Skeletal muscle cell (primary cell): ENCODE measurements at regions not wholly inside any gene's neighbourhood (a gene's known extent, or its start where the extent isn't known, plus 50 kb on each side); places are given as distances from the start of the nearest gene placed in this dataset.
A peak's percentile ranks its signal among the peaks of the same experiment; 100 is the strongest.

ENCODE experiments used
- DNase-seq: peaks from one replicate; pipeline ENCODE4 v3.0.0-alpha.2; 2010; ENCODE audit warnings: low read depth
- H3K4me3 ChIP-seq: 2 replicates; pipeline ENCODE4 v1.5.1; 2011; ENCODE audit warnings: low read depth, mild to moderate bottlenecking, control low read depth, low read length, moderate library complexity

DNA sequence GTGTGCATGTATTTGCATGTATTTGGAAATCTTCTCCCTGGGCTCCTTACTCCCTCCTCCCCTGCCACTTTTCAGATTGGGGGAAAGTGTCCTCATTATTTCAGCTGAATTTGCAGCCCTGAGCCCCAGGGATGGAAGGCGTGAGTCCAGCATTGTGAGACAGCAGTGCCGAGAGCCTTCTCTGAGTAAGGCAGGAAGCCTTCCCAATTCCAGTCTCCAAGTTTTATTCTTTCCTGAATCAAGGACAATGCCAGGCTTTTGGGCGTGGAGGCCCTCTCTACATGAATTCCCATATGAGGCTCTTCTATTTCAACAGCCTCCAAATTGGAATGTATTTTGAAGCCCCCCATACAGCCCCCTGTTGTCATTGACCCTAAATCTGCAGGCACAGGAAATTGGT is 163.5 kb downstream of the ACKR3 start:
- DNase-seq: no peak

DNA sequence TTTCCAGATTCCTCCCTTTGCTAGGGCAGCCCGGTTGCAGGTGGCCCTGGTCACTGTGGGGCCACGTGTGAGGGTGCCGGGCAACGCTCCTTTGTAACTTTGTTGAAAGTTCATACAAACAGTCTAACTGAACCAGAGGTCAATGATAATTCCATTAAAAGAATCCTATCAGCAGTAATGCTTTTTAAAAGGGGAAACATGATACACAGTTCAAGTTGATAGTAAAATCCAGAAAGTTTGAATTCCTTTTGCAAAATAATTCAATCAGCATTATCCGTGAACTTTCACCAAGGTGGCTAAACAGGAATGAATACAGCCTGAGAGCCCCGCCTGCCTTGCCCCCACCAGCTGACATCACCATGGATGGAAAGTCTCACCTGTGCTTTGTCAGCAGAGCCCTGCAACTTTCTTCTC is 166.2 kb downstream of the ACKR3 start:
- no peak for DNase-seq

More for the DNA sequence above, 163.5 kb downstream of the ACKR3 start:
- H3K4me3 ChIP-seq: no peak overlapping the region

DNA sequence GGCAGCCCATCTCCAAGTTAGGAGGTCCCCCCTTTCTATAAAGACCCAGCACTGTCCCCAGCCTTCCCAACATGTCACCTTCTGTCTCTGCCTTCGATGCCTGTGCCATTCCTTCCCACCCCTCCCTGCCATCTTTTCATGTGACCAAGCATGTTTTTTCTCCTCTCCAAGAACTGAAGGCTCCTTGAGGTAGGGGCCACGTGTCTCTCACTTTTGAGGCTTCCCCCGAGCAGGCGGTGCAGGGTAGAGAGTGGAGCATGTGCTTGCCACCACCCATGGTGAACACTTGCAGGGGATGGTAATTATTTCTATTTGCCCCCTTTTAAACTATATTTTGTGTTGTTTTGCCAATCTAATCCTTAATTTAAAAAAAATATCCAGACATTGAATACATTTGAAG is 168.4 kb downstream of the ACKR3 start:
- DNase-seq: no peak
- H3K4me3 ChIP-seq: no peak overlapping the region

More for the DNA sequence above, 166.2 kb downstream of the ACKR3 start:
- H3K4me3 ChIP-seq: no peak overlapping the region

- no peak overlapping the region for H3K4me3 ChIP-seq
- no peak for DNase-seq
Observed at GRCh38 chr2:236738896-236739295, 169.3 kb downstream of the ACKR3 start.

DNA sequence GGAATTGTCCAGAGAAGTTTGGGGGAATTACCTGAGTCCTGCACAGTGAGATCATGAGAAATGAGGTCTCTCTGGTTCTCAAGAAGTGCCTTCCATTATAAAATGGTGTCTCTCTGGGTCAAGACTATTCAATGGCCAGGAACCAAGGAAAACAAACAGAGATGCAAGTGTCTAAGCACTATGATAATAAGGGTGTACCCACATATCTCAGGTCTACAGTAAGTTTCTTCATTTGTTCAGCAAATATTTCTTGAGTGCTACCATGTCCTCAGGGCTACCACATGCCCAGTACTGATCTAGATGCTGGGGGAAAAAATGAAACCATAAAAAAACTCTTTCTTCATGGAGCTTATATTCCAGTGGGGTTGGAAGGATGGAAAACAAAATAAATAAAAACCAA is 170.0 kb downstream of the ACKR3 start:
- no peak overlapping the region for H3K4me3 ChIP-seq
- no peak for DNase-seq

DNA sequence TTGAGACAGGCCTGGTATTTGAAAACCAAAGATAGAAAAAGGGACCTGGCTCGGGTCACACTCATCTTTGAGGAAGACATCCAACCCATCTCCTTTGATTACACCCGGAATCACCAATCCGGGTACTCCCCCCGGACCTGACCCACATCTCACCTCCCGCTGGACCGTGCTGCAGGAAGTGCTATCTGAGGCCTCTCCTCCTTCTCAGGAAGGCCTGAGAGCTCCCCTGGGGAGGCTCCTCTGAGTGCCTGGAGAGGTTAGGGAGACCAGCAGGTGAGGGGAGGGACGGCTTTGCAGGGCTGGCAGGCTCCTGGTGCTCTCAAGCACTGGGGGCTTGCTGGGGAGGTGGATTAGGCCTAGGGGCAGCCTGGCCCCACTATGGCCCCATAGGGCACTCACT is 170.9 kb downstream of the ACKR3 start:
- no peak for DNase-seq
- no peak overlapping the region for H3K4me3 ChIP-seq

DNA sequence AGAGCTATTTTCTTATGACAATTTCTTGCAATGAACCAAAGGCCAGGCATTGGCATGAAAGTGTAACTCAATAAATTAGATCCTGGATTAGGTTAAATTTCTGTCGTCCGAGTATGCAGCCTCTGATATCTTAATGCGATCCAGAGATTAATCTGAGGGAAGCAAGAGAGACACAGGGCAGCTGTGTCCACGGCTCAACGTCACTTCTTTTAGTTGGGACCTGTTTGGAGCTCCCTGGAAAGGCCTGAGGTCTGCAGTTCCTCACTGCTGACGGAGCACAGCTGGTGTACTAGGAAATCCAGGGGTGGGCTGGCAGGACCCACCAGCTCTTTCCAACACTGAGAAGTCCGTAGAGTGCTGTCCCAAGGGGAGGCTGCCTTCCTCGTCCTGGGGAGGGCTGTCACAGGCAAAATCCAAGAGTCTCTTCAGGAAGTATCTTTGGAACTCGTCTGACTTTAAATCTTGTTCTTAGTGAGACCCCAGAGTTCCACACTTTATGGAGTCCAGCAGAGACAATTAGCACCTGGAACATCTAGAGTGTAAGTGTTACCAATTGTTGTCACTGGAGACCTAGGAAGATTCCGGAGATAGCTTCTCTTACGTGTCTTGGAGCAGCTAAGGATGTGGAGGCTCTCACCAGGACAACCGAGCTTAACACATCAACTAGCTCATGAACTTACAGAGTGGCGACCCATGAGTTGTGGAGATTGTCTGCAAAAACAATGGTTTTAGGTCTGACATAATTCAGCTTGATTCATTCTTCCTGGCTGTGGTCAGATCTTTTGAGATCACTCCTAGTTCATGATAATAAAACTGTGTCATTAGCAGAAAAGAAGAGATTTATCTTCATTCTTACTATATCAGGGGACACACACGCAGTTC is 173.7 kb downstream of the ACKR3 start:
- no peak overlapping the region for H3K4me3 ChIP-seq
- DNase-seq: peak; percentile 93

GRCh38 chr2:236743921-236744280 is 174.3 kb downstream of the ACKR3 start:
- DNase-seq: no peak
- no peak overlapping the region for H3K4me3 ChIP-seq

DNA sequence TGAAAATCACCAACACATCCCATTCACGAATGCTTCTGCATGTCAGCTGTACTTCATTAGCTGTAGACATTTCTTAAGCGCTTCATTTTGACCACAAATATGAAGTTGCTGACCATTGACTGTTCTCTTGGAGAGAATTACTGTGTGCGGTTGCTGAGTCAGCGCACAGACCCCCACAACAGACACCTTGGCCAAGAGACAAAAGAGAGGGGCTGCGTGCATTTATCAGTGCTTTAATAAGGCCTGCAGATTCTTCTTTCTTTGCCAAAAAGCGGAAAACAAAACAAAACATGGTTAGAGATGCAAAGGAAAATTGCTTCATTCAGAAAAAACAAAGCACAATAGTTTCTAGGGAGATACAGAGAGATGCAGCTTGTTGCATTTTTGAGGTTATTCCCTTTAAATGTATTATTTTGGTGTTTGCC is 174.7 kb downstream of the ACKR3 start:
- peak; percentile 98 for DNase-seq
- no peak overlapping the region for H3K4me3 ChIP-seq

DNA sequence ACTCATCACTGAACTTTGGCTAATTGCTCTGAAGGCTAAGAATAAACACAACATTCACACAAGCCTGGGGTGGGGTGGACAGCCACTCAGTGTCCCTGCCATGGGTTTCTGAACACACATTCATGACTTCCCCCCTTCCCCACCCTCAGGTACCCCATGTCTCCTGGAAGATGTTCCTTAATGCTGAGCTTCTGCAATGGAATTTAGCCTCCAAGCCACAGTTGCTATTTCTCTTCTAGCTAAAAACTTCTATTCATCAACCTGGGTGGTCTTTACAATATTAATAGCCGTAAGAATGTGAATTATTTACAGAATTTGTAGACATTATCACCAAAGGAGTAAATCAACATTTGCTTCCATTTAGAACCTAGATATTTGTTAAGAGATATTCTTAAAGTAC is 175.1 kb downstream of the ACKR3 start:
- DNase-seq: no peak

DNA sequence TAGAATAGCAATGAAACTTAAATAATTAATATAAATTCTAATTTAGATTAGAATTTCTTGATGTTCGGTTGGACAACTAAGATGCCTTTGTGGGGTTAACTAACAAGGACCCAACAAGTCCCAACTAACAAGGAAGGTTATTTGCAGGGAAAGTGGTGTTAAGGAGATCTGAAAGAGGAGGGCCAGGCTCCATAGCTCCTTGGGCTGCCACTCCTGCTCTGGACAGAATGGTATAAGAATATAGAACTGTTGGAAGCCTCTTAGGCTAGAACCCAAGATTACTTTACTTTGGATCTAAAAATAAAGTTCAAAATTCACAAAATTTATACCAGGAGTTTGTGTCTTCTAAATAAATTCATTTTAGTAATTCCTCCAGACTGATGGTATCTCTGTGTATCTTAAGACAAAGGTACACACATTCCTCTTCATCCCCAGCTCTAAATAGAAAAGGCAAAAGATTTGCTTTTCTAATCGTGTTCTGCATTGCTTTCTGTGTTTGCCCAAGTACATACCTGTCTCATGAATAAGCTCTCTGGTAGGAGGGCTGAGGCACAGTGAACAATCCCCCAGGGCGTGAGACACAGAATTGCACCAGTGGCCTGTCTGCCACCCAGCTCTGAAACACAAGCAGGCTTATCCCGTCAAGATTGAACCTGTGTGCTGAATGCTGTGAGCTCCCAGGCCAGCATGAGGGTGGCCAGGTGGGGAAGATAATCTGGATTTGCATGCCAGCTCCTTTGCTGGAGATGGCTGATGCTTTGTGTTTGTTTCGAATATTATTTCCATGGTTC is 176.0 kb downstream of the ACKR3 start:
- no peak overlapping the region for H3K4me3 ChIP-seq
- DNase-seq: peak; percentile 67

More for the DNA sequence above, 175.1 kb downstream of the ACKR3 start:
- H3K4me3 ChIP-seq: no peak overlapping the region

DNA sequence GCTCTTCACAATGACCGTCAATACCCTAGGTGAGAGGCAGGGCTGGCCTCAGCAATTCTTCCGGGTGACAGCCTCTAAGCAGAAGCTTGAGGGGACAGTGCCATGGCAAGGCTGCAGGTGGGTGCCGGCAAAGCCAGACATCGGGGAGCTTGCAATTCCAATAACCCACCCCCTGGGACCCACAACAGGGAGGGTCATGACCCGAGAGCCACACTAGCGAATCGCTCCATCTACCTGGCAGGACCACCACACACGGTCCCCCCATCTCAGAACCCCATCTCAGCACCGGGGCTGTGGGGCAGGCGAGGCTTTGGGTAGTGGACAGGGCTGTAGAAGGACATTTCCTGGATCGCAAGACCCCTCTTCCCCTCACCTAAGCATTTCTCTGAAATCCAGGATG is 177.2 kb downstream of the ACKR3 start:
- H3K4me3 ChIP-seq: no peak overlapping the region
- no peak for DNase-seq

- no peak for DNase-seq
- no peak overlapping the region for H3K4me3 ChIP-seq
Observed at GRCh38 chr2:236747426-236747825, 177.8 kb downstream of the ACKR3 start.

DNA sequence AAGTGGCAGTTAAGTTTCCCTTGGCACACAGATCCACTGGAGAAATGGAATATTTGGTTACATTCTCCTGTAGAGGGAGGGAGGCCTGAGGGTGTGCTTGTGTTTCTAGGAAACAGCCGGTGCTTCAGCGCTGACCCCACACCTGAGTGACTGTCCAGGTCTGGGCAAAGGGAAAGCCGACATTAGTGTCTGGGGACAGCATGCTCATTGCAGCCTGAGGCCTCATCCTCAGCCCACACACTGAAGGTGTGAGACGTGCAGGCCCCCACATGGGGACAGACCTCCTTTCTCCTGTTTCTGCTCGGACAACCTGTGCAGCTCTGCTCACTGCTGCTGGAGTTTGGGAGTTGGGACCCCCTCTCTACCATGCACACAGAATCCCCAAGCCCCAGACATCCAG is 178.3 kb downstream of the ACKR3 start:
- DNase-seq: no peak
- H3K4me3 ChIP-seq: no peak overlapping the region

DNA sequence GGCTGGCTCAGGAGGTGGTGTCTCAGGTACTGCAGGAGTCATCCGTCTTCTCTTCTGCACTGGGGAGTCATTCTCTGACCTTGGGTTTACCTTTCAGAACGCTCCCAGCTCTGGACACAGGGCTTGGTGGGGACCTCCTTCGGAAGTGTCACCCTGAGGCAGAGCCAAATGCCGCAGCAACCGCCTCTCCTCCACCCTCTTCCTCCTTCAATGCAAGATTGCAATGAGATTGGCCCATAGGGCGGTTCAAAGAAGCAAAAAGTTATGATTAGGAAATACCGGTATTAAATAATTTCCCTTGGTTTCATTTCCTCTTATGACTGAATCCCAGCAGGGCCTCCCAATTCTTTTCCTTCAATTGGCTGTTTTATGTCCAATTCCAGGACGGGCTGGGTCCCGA is 178.8 kb downstream of the ACKR3 start:
- no peak overlapping the region for H3K4me3 ChIP-seq
- DNase-seq: no peak

- H3K4me3 ChIP-seq: no peak overlapping the region
- DNase-seq: no peak
Observed at GRCh38 chr2:236748801-236749200, 179.2 kb downstream of the ACKR3 start.

DNA sequence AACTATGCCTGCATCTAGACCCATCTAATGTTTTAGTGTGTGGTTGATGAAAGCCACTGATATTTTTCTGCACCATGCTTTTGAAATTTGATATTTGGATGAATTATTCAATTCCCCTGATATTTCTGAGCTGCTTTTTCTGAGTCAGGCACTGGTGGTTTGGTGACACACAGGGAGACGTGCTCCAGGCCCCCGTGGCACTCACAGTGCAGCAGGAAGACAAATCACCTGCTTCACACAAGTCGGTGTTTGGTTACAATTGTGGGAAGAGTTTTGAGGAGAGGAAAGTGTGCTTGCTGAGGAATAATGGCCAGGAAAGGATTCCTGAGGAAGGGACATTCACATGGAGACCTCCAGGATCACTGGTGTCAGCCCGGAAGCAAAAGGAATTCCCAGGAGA is 179.7 kb downstream of the ACKR3 start:
- peak; percentile 62 for DNase-seq
- no peak overlapping the region for H3K4me3 ChIP-seq

GRCh38 chr2:236752096-236752495 is 182.5 kb downstream of the ACKR3 start:
- no peak for DNase-seq
- H3K4me3 ChIP-seq: no peak overlapping the region

GRCh38 chr2:236753606-236754270 is 184.1 kb downstream of the ACKR3 start:
- DNase-seq: no peak
- H3K4me3 ChIP-seq: no peak overlapping the region

DNA sequence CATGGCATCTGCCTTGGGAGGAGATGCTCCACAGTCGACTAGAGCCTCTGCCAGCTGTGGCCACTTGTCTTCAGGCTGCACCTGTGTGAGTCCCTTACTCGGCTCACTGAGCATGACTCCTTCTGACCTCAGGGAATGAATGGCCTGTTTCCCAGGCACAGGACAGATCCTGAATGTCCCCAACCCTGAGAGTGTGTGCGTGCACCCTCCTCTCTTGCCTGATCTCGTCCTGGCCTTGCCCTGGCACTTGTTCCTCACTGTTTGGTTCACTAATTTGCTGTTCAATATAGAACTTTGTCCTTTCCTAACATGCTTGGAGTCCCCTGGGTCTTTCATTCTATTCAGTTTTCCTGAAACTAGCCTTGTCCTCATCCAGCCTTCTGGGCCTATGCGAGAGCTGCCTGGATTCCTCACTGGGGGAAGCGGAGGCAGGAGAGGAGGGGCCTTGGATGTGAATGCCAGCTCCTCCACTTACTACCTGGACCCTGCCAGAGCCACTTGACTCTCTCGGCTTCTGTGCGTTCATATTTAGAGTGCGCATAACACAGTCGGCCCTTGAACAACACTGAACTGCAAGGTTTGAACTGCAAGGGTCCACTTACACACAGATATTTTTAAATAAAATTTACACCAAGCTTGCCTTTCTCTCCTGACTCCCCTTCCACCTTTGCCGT is 184.8 kb downstream of the ACKR3 start:
- H3K4me3 ChIP-seq: no peak overlapping the region
- DNase-seq: no peak
